C4-2B (cell line): ENCODE measurements at regions not wholly inside any gene's neighbourhood (a gene's known extent, or its start where the extent isn't known, plus 50 kb on each side); places are given as distances from the start of the nearest gene placed in this dataset.

ENCODE experiments used
- CTCF ChIP-seq: fragments of 450-650 bp; conservative IDR thresholded peaks from 2 replicates; pipeline ENCODE4 v1.5.1; 2017; ENCODE audit warnings: mild to moderate bottlenecking
- ZFX ChIP-seq: fragments of 450-650 bp; IDR thresholded peaks from 2 replicates; pipeline ENCODE4 v1.6.1; 2017

GRCh38 chr1:73327180-73327793 is 870.7 kb downstream of the LRRIQ3 start:
- no peak for TF ChIP-seq CTCF
- no peak for TF ChIP-seq ZFX
